Hepatocyte (in vitro differentiated cells): ENCODE measurements at regions not wholly inside any gene's neighbourhood (a gene's known extent, or its start where the extent isn't known, plus 50 kb on each side); places are given as distances from the start of the nearest gene placed in this dataset.

Experiments
- DNase-seq: peaks from one replicate; pipeline ENCODE4 v3.0.0-alpha.2; 2016; ENCODE audit warnings: low spot score
- H2AFZ ChIP-seq: fragments of 200-600 bp; sonication (generic); 2 replicates; pipeline ENCODE4 v1.6.0; 2016; ENCODE audit warnings: antibody characterized with exemption, mild to moderate bottlenecking
- H3K27ac ChIP-seq: fragments of 200-600 bp; sonication (generic); 2 replicates; pipeline ENCODE4 v1.5.1; 2016; ENCODE audit warnings: mild to moderate bottlenecking
- H3K27me3 ChIP-seq: fragments of 200-600 bp; sonication (generic); 2 replicates; pipeline ENCODE4 v1.6.1; 2016
- H3K36me3 ChIP-seq: fragments of 200-600 bp; sonication (generic); replicated peaks from 2 replicates; pipeline ENCODE4 v1.5.1; 2016; ENCODE audit warnings: low read depth; ENCODE audit not compliant: insufficient read depth
- H3K4me1 ChIP-seq: fragments of 200-600 bp; sonication (generic); 2 replicates; pipeline ENCODE4 v1.5.1; 2016; ENCODE audit warnings: mild to moderate bottlenecking, moderate library complexity; ENCODE audit not compliant: insufficient read depth
- H3K4me2 ChIP-seq: fragments of 200-600 bp; sonication (generic); 2 replicates; pipeline ENCODE4 v1.6.0; 2016
- H3K4me3 ChIP-seq: fragments of 200-600 bp; sonication (generic); 2 replicates; pipeline ENCODE4 v1.5.1; 2016; ENCODE audit warnings: mild to moderate bottlenecking
- H3K79me2 ChIP-seq: fragments of 200-600 bp; sonication (generic); 2 replicates; pipeline ENCODE4 v1.6.0; 2017; ENCODE audit warnings: mild to moderate bottlenecking
- H3K9me2 ChIP-seq: fragments of 200-600 bp; sonication (generic); replicated peaks from 2 replicates; pipeline ENCODE4 v1.6.0; 2017; ENCODE audit warnings: mild to moderate bottlenecking; ENCODE audit not compliant: insufficient read depth
- H3K9me3 ChIP-seq: fragments of 200-600 bp; sonication (generic); 2 replicates; pipeline ENCODE4 v1.5.1; 2016; ENCODE audit warnings: low read depth, mild to moderate bottlenecking
- H4K20me1 ChIP-seq: fragments of 200-600 bp; sonication (generic); 2 replicates; pipeline ENCODE4 v1.6.0; 2016; ENCODE audit warnings: mild to moderate bottlenecking; ENCODE audit not compliant: insufficient read depth, poor library complexity, severe bottlenecking
- CTCF ChIP-seq: fragments of 200-600 bp; sonication (generic); IDR thresholded peaks from 2 replicates; pipeline ENCODE4 v1.5.1; 2016; ENCODE audit warnings: antibody characterized with exemption, mild to moderate bottlenecking; ENCODE audit not compliant: poor library complexity
- EZH2 ChIP-seq: fragments of 200-600 bp; sonication (generic); IDR thresholded peaks from 2 replicates; pipeline ENCODE4 v1.6.1; 2016; ENCODE audit warnings: antibody characterized with exemption, mild to moderate bottlenecking, borderline replicate concordance
- EZH2phosphoT487 ChIP-seq: fragments of 200-600 bp; sonication (generic); IDR thresholded peaks from one replicate; pipeline ENCODE4 v1.6.1; 2018; ENCODE audit warnings: antibody characterized with exemption, mild to moderate bottlenecking, low read depth, moderate library complexity; ENCODE audit not compliant: unreplicated experiment, severe bottlenecking
- WGBS: methylation state at CpG from one replicate; pipeline ENCODE4 v1.1.6; 2016; ENCODE audit warnings: low lambda C conversion rate; ENCODE audit errors: missing lambda C conversion rate; 5-methylcytosine and 5-hydroxymethylcytosine counted together

- Histone ChIP-seq H3K9me2 (no peaks in the 10 kb centered on the region), H3K27me3 (no peaks in the 10 kb centered on the region), H3K4me1 (peaks cover 3% of the 10 kb centered on the region), H3K79me2 (no peaks in the 10 kb centered on the region), H3K4me3 (no peak overlapping the region), H2AFZ (no peak overlapping the region), H3K4me2 (no peak overlapping the region), H3K27ac (no peak overlapping the region), H3K9me3 (no peaks in the 10 kb centered on the region), H4K20me1 (no peaks in the 10 kb centered on the region), H3K36me3 (no peaks in the 10 kb centered on the region)
- TF ChIP-seq EZH2phosphoT487 (no peak), EZH2 (no peak), CTCF (no peak)
- no peak for DNase-seq
- WGBS = 77% methylated on average over 1 of the region's 1 CpG
Observed at GRCh38 chr5:93904917-93905316, 163.5 kb upstream of the POU5F2 start.

GRCh38 chr5:93902288-93902687 lies 160.9 kb upstream of the POU5F2 start:
- peaks cover 3% of the 10 kb centered on the region for H3K4me1 ChIP-seq
- no peaks in the 10 kb centered on the region for H3K79me2 ChIP-seq
- no peak overlapping the region for H3K4me3 ChIP-seq
- no peak overlapping the region for H2AFZ ChIP-seq
- H3K27me3 ChIP-seq = no peaks in the 10 kb centered on the region
- peak; percentile 8 for DNase-seq
- H3K36me3 ChIP-seq = no peaks in the 10 kb centered on the region
- TF ChIP-seq CTCF (no peak), EZH2phosphoT487 (no peak), EZH2 (no peak)
- H3K9me3 ChIP-seq = no peaks in the 10 kb centered on the region
- H4K20me1 ChIP-seq = no peaks in the 10 kb centered on the region
- no peak overlapping the region for H3K4me2 ChIP-seq
- H3K27ac ChIP-seq = no peak overlapping the region
- no peaks in the 10 kb centered on the region for H3K9me2 ChIP-seq
- 50% methylated on average over 2 of the region's 2 CpGs for WGBS

- Histone ChIP-seq H3K9me2 (no peaks in the 10 kb centered on the region), H4K20me1 (no peaks in the 10 kb centered on the region), H3K79me2 (no peaks in the 10 kb centered on the region), H3K27ac (no peak overlapping the region), H3K9me3 (no peaks in the 10 kb centered on the region), H3K27me3 (no peaks in the 10 kb centered on the region), H3K36me3 (no peaks in the 10 kb centered on the region), H3K4me2 (no peak overlapping the region), H3K4me1 (peaks cover 3% of the 10 kb centered on the region), H2AFZ (no peak overlapping the region), H3K4me3 (no peak overlapping the region)
- peak; percentile 31 for TF ChIP-seq CTCF
- TF ChIP-seq EZH2 = no peak
- 81% methylated on average over 1 of the region's 1 CpG for WGBS
- no peak for DNase-seq
Observed at GRCh38 chr5:93899026-93899600, 157.7 kb upstream of the POU5F2 start.
